MM.1S (cell line): ENCODE measurements at regions not wholly inside any gene's neighbourhood (a gene's known extent, or its start where the extent isn't known, plus 50 kb on each side); places are given as distances from the start of the nearest gene placed in this dataset.

Experiments used
- DNase-seq: peaks from one replicate; pipeline ENCODE4 v3.0.0-alpha.2; 2015
- H2AFZ ChIP-seq: fragments of 300-600 bp; sonication (generic); 2 replicates; pipeline ENCODE4 v1.6.0; 2016; ENCODE audit warnings: antibody characterized with exemption, low read length
- H3F3A ChIP-seq: fragments of 300-600 bp; sonication (generic); 2 replicates; pipeline ENCODE4 v1.6.1; 2016; ENCODE audit warnings: mild to moderate bottlenecking, antibody characterized with exemption, low read length, moderate library complexity, mixed read lengths; ENCODE audit not compliant: insufficient read depth
- H3K27ac ChIP-seq: fragments of 300-600 bp; sonication (generic); 2 replicates; pipeline ENCODE4 v1.5.1; 2016; ENCODE audit warnings: mild to moderate bottlenecking, low read length
- H3K27me3 ChIP-seq: fragments of 300-600 bp; sonication (generic); replicated peaks from 2 replicates; pipeline ENCODE4 v1.6.0; 2016; ENCODE audit warnings: low read length; ENCODE audit not compliant: insufficient read depth
- H3K36me3 ChIP-seq: fragments of 300-600 bp; sonication (generic); replicated peaks from 2 replicates; pipeline ENCODE4 v1.6.1; 2016; ENCODE audit warnings: mild to moderate bottlenecking, low read length, mixed read lengths; ENCODE audit not compliant: insufficient read depth
- H3K4me1 ChIP-seq: fragments of 300-600 bp; sonication (generic); 2 replicates; pipeline ENCODE4 v1.6.1; 2016; ENCODE audit warnings: low read length, mixed read lengths
- H3K4me2 ChIP-seq: fragments of 300-600 bp; sonication (generic); 2 replicates; pipeline ENCODE4 v1.6.0; 2016; ENCODE audit warnings: low read depth, low read length
- H3K4me3 ChIP-seq: fragments of 300-600 bp; sonication (generic); 2 replicates; pipeline ENCODE4 v1.5.1; 2016; ENCODE audit warnings: low read length, mixed read lengths
- H3K79me2 ChIP-seq: fragments of 300-600 bp; sonication (generic); 2 replicates; pipeline ENCODE4 v1.6.1; 2016; ENCODE audit warnings: mixed run types, low read length, mixed read lengths
- H3K9ac ChIP-seq: fragments of 300-600 bp; sonication (generic); 2 replicates; pipeline ENCODE4 v1.6.1; 2016; ENCODE audit warnings: low read length, mixed read lengths
- H3K9me2 ChIP-seq: fragments of 300-600 bp; sonication (generic); replicated peaks from 2 replicates; pipeline ENCODE4 v1.6.1; 2016; ENCODE audit warnings: mild to moderate bottlenecking, low read length, mixed read lengths; ENCODE audit not compliant: insufficient read depth
- H3K9me3 ChIP-seq: fragments of 300-600 bp; sonication (generic); replicated peaks from 2 replicates; pipeline ENCODE4 v1.6.1; 2016; ENCODE audit warnings: mild to moderate bottlenecking, low read length, mixed read lengths; ENCODE audit not compliant: insufficient read depth
- H4K20me1 ChIP-seq: fragments of 300-600 bp; sonication (generic); 2 replicates; pipeline ENCODE4 v1.6.1; 2016; ENCODE audit warnings: mild to moderate bottlenecking, low read length, moderate library complexity, mixed read lengths; ENCODE audit not compliant: insufficient read depth
- CTCF ChIP-seq: fragments of 300-600 bp; sonication (generic); IDR thresholded peaks from 2 replicates; pipeline ENCODE4 v1.5.1; 2016; ENCODE audit warnings: antibody characterized with exemption, low read length, mixed read lengths
- EZH2 ChIP-seq: fragments of 300-600 bp; sonication (generic); optimal IDR thresholded peaks from 2 replicates; pipeline ENCODE3; 2017; ENCODE audit warnings: low read depth, mild to moderate bottlenecking, antibody characterized with exemption, low read length, mixed read lengths
- EZH2phosphoT487 ChIP-seq: fragments of 300-600 bp; sonication (generic); IDR thresholded peaks from 2 replicates; pipeline ENCODE4 v1.6.1; 2018; ENCODE audit warnings: antibody characterized with exemption, low read length

DNA sequence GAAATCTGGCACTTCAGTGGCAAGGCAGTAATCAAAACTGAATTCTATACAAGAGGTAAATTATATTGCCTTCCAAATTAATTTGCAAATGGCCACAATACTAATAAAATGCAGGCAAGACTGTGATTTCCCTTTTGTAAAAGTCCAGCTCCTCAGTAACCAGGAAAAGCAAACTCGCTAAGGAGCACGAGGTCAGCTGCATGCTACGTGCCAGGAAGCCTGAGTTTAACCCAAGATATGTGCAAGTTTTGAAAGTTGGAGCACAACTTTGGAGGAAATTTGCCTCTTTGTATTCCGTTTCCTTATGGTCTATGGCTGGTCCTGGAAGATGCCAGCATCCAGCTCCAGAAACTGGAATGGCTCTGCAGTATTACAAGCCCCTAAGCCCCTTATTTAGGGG lies 226.8 kb upstream of the DYNLRB2 start:
- no peaks in the 10 kb centered on the region for H3K79me2 ChIP-seq
- no peak overlapping the region for H2AFZ ChIP-seq
- DNase-seq = no peak
- H3F3A ChIP-seq = no peaks in the 10 kb centered on the region
- no peaks in the 10 kb centered on the region for H3K27me3 ChIP-seq
- H3K4me3 ChIP-seq = no peak overlapping the region
- H3K27ac ChIP-seq = no peak overlapping the region
- no peaks in the 10 kb centered on the region for H3K4me1 ChIP-seq
- no peak for TF ChIP-seq EZH2phosphoT487
- no peak for TF ChIP-seq EZH2
- TF ChIP-seq CTCF = no peak
- no peaks in the 10 kb centered on the region for H4K20me1 ChIP-seq
- no peaks in the 10 kb centered on the region for H3K36me3 ChIP-seq
- H3K9me3 ChIP-seq = no peaks in the 10 kb centered on the region
- H3K9me2 ChIP-seq = no peaks in the 10 kb centered on the region
- no peak overlapping the region for H3K4me2 ChIP-seq
- no peak overlapping the region for H3K9ac ChIP-seq

DNA sequence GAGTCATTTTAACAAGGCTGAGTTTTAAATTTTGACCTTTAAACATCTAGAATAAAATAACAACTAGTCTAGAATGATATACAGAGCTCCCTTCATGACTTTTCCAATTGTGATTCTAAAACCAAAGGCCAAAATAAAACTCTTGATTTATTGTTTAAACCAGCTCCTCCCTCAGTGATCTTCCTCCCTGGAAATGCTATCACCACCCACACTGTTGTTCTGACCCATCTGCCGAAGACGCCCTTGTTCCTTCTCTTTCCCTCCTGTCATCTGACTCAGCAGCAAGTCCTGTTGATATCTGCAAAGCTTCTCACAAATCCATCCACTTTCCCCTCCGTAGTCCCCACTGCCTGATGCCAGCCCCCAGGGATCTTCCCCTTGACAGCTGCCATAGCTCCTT lies 231.6 kb upstream of the DYNLRB2 start:
- Histone ChIP-seq H3K9me2 (no peaks in the 10 kb centered on the region), H3K36me3 (no peaks in the 10 kb centered on the region), H4K20me1 (no peaks in the 10 kb centered on the region), H3K9ac (no peak overlapping the region), H3K4me3 (no peak overlapping the region), H3K27ac (no peak overlapping the region), H3K9me3 (no peaks in the 10 kb centered on the region), H3K4me2 (no peak overlapping the region), H3K79me2 (no peaks in the 10 kb centered on the region), H3F3A (no peaks in the 10 kb centered on the region), H3K27me3 (no peaks in the 10 kb centered on the region), H2AFZ (no peak overlapping the region), H3K4me1 (no peaks in the 10 kb centered on the region)
- TF ChIP-seq CTCF (no peak), EZH2 (no peak), EZH2phosphoT487 (no peak)
- no peak for DNase-seq

DNA sequence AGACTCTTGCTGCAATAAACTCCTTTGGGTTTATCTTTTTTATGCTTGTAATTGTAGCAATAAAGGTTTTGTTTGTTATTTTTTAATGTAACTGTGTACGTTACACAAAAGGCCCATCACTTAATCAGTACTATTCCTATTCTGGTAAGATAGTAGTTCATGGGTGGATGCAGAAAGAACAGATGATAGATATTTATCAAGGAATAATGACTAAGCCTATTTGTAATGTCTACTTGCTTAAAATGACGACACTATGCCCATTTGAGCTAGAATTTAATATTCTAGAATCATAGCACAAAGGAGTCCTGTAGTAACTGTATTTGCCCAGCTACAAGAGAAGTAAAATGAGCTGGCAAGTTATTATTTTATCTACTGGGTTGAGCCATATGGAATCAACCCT lies 235.4 kb upstream of the DYNLRB2 start:
- Histone ChIP-seq H3K79me2 (no peaks in the 10 kb centered on the region), H3K27ac (no peak overlapping the region), H3K9me2 (no peaks in the 10 kb centered on the region), H3K4me1 (no peaks in the 10 kb centered on the region), H3K36me3 (no peaks in the 10 kb centered on the region), H4K20me1 (no peaks in the 10 kb centered on the region), H3K4me3 (no peak overlapping the region), H2AFZ (no peak overlapping the region), H3K4me2 (no peak overlapping the region), H3K27me3 (no peaks in the 10 kb centered on the region), H3K9me3 (no peaks in the 10 kb centered on the region), H3F3A (no peaks in the 10 kb centered on the region), H3K9ac (no peak overlapping the region)
- TF ChIP-seq EZH2 = no peak
- no peak for TF ChIP-seq CTCF
- no peak for TF ChIP-seq EZH2phosphoT487
- no peak for DNase-seq

DNA sequence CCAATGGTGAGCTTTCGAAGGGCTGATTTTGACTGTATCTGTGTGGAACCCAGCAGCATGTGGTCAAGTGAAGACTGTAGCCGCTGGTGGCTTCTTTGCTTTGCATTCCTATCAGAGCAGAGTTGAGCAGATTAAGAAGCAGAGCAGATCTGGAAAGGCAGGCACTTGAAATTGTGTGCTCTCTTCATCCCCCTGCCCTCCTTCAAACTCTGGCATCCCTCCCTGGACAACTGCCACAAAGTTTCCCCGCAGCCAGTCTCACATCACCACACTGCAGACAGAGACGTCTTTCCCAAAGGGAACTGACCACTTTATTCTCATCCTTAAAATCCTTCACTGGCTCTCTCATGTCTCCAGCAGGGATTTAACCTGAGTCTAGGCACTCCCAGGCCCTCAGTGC lies 237.1 kb upstream of the DYNLRB2 start:
- Histone ChIP-seq H2AFZ (no peak overlapping the region), H4K20me1 (no peaks in the 10 kb centered on the region), H3K27me3 (no peaks in the 10 kb centered on the region), H3K36me3 (no peaks in the 10 kb centered on the region), H3K27ac (no peak overlapping the region), H3K9ac (no peak overlapping the region), H3K79me2 (no peaks in the 10 kb centered on the region), H3K9me2 (no peaks in the 10 kb centered on the region), H3F3A (no peaks in the 10 kb centered on the region), H3K9me3 (no peaks in the 10 kb centered on the region), H3K4me1 (no peaks in the 10 kb centered on the region), H3K4me2 (no peak overlapping the region), H3K4me3 (no peak overlapping the region)
- DNase-seq = no peak
- TF ChIP-seq EZH2 (no peak), EZH2phosphoT487 (no peak), CTCF (no peak)
